H1 (cell line): ENCODE measurements at regions not wholly inside any gene's neighbourhood (a gene's known extent, or its start where the extent isn't known, plus 50 kb on each side); places are given as distances from the start of the nearest gene placed in this dataset.

ENCODE experiments used
- CTCF ChIA-PET: fragments of 300-600 bp; sonication (Branson Sonifier 250); formaldehyde crosslinking; loops from one replicate; lab custom pipeline; 2021; ENCODE audit not compliant: partially characterized antibody; lab: Charles Lee
- POLR2A ChIA-PET: fragments of 300-600 bp; sonication (Branson Sonifier 250); formaldehyde crosslinking; loops from one replicate; lab custom pipeline; 2021; ENCODE audit warnings: inconsistent platforms; ENCODE audit not compliant: partially characterized antibody; lab: Charles Lee
- DNase-seq, 2 experiments: peaks; one replicate each; pipeline versions ENCODE4 v3.0.0 to v3.0.0-alpha.2; 2010 to 2022; ENCODE audit warnings: low spot score in 2 of 2, low read depth in 1 of 2, mixed read lengths in 1 of 2
- FAIRE-seq: peaks from 2 replicates; lab custom pipeline; 2011; peaks lifted over from hg19 to GRCh38; lab: Jason Lieb, UNC
- H2AFZ ChIP-seq: 2 replicates; pipeline ENCODE4 v1.8.1; 2012; ENCODE audit warnings: low read length, inconsistent platforms
- H2AK5ac ChIP-seq: 2 replicates; pipeline ENCODE4 v1.6.1; 2013; ENCODE audit warnings: low read depth, low read length
- H2BK120ac ChIP-seq: replicated peaks from 2 replicates; pipeline ENCODE3; 2013; ENCODE audit warnings: low read depth, low read length, inconsistent platforms
- H2BK12ac ChIP-seq: 2 replicates; pipeline ENCODE4 v1.6.1; 2013; ENCODE audit warnings: low read depth, low read length
- H2BK15ac ChIP-seq: 2 replicates; pipeline ENCODE4 v1.6.1; 2013; ENCODE audit warnings: low read length
- H2BK20ac ChIP-seq: 2 replicates; pipeline ENCODE4 v1.6.1; 2013; ENCODE audit warnings: low read length
- H2BK5ac ChIP-seq: 2 replicates; pipeline ENCODE4 v1.6.1; 2013; ENCODE audit warnings: low read depth, low read length
- H3K14ac ChIP-seq: 2 replicates; pipeline ENCODE4 v1.6.1; 2013; ENCODE audit warnings: inconsistent platforms; ENCODE audit not compliant: insufficient read length
- H3K18ac ChIP-seq: 2 replicates; pipeline ENCODE4 v1.6.1; 2013; ENCODE audit warnings: low read length; ENCODE audit errors: extremely low read depth
- H3K23ac ChIP-seq: 2 replicates; pipeline ENCODE4 v1.6.1; 2013; ENCODE audit warnings: inconsistent platforms; ENCODE audit not compliant: insufficient read length
- H3K23me2 ChIP-seq: 2 replicates; pipeline ENCODE4 v1.6.1; 2013; ENCODE audit warnings: low read depth, low read length
- H3K27ac ChIP-seq: 2 replicates; pipeline ENCODE4 v1.6.1; 2011; ENCODE audit warnings: low read depth, low read length, inconsistent platforms
- H3K27me3 ChIP-seq, 4 experiments: replicated peaks in 1 of 4; 1 replicate in 1 of 4; 2 replicates in 3 of 4; pipeline versions ENCODE4 v1.6.1 to v1.8.1; 2011 to 2013; ENCODE audit warnings: low read length in 3 of 4, mild to moderate bottlenecking in 3 of 4, inconsistent platforms in 2 of 4, mixed read lengths in 2 of 4, moderate library complexity in 1 of 4; ENCODE audit not compliant: control insufficient read depth in 3 of 4, insufficient read depth in 3 of 4; ENCODE audit errors: extremely low read depth in 1 of 4
- H3K36me3 ChIP-seq, 4 experiments: 2 replicates each; pipeline versions ENCODE4 v1.6.1 to v1.8.1; 2011 to 2013; ENCODE audit warnings: mild to moderate bottlenecking in 4 of 4, low read length in 3 of 4, moderate library complexity in 2 of 4, control low read depth in 1 of 4, inconsistent platforms in 1 of 4; ENCODE audit not compliant: insufficient read depth in 4 of 4, control insufficient read depth in 2 of 4
- H3K4ac ChIP-seq: replicated peaks from 2 replicates; pipeline ENCODE3; 2013; ENCODE audit warnings: low read length, low read depth, mixed read lengths, inconsistent platforms; ENCODE audit not compliant: insufficient read length
- H3K4me1 ChIP-seq, 4 experiments: replicated peaks in 1 of 4; 1 replicate in 1 of 4; 2 replicates in 3 of 4; pipeline versions ENCODE4 v1.6.1 to v1.8.1; 2011 to 2013; ENCODE audit warnings: low read length in 3 of 4, inconsistent platforms in 2 of 4, mixed read lengths in 1 of 4; ENCODE audit not compliant: insufficient read depth in 4 of 4, control insufficient read depth in 3 of 4
- H3K4me2 ChIP-seq, 2 experiments: 2 replicates each; pipeline versions ENCODE4 v1.6.1 to v1.8.1; 2011 to 2013; ENCODE audit warnings: low read depth in 2 of 2, low read length in 2 of 2, control low read depth in 1 of 2, inconsistent platforms in 1 of 2, mild to moderate bottlenecking in 1 of 2; ENCODE audit not compliant: insufficient read depth in 1 of 2
- H3K4me3 ChIP-seq, 4 experiments: fragments of 200-600, 300-600 bp in 1 of 4; sonication (generic), shearing (Covaris generic), sonication (Bioruptor Twin) in 1 of 4; 2 replicates each; pipeline versions ENCODE4 v1.5.1 to v1.8.1; 2011 to 2016; ENCODE audit warnings: low read length in 4 of 4, low read depth in 3 of 4, control low read depth in 2 of 4, inconsistent platforms in 2 of 4, mild to moderate bottlenecking in 2 of 4, mixed read lengths in 1 of 4, moderate library complexity in 1 of 4; ENCODE audit not compliant: insufficient read depth in 2 of 4; ENCODE audit errors: extremely low read depth in 1 of 4
- H3K56ac ChIP-seq: replicated peaks from 2 replicates; pipeline ENCODE3; 2013; ENCODE audit warnings: low read depth, mild to moderate bottlenecking, mixed read lengths, low read length, inconsistent platforms; ENCODE audit not compliant: insufficient read length
- H3K79me1 ChIP-seq: 2 replicates; pipeline ENCODE4 v1.6.1; 2013; ENCODE audit warnings: low read depth, low read length, control low read depth
- H3K79me2 ChIP-seq, 2 experiments: 2 replicates each; pipeline versions ENCODE4 v1.6.1 to v1.8.1; 2012 to 2013; ENCODE audit warnings: low read length in 2 of 2, mild to moderate bottlenecking in 2 of 2, inconsistent platforms in 1 of 2; ENCODE audit not compliant: insufficient read depth in 2 of 2, control insufficient read depth in 1 of 2
- H3K9ac ChIP-seq, 4 experiments: replicated peaks in 1 of 4; 1 replicate in 1 of 4; 2 replicates in 3 of 4; pipeline versions ENCODE4 v1.6.1 to v1.8.1; 2011 to 2013; ENCODE audit warnings: low read depth in 3 of 4, low read length in 3 of 4, control low read depth in 2 of 4, mild to moderate bottlenecking in 2 of 4, moderate library complexity in 2 of 4, inconsistent platforms in 1 of 4; ENCODE audit errors: extremely low read depth in 1 of 4
- H3K9me3 ChIP-seq, 2 experiments: 2 replicates each; pipeline versions ENCODE4 v1.6.1 to v1.8.1; 2012 to 2013; ENCODE audit warnings: mild to moderate bottlenecking in 2 of 2, moderate library complexity in 2 of 2, control low read depth in 1 of 2, inconsistent platforms in 1 of 2, low read depth in 1 of 2, low read length in 1 of 2, mixed read lengths in 1 of 2; ENCODE audit not compliant: insufficient read depth in 2 of 2
- H4K20me1 ChIP-seq, 2 experiments: replicated peaks in 1 of 2; 2 replicates each; pipeline versions ENCODE3 to v1.8.1; 2011 to 2013; ENCODE audit warnings: inconsistent platforms in 2 of 2, low read length in 2 of 2, mild to moderate bottlenecking in 1 of 2; ENCODE audit not compliant: insufficient read depth in 2 of 2, control insufficient read depth in 1 of 2
- H4K5ac ChIP-seq: 2 replicates; pipeline ENCODE4 v1.6.1; 2013; ENCODE audit warnings: low read length, low read depth, mixed read lengths, inconsistent platforms; ENCODE audit not compliant: insufficient read length
- H4K8ac ChIP-seq: 2 replicates; pipeline ENCODE4 v1.8.0; 2013; ENCODE audit warnings: mild to moderate bottlenecking, moderate library complexity, low read length, inconsistent platforms; ENCODE audit not compliant: insufficient read depth; ENCODE audit errors: extremely low read depth
- H4K91ac ChIP-seq: replicated peaks from 2 replicates; pipeline ENCODE3; 2013; ENCODE audit warnings: low read length, mixed read lengths, inconsistent platforms; ENCODE audit not compliant: insufficient read length
- NANOG ChIP-seq: IDR thresholded peaks from 2 replicates; pipeline ENCODE4 v1.6.1; 2011; ENCODE audit warnings: low read length, low read depth, mild to moderate bottlenecking, inconsistent platforms; ENCODE audit not compliant: insufficient read depth, poor library complexity, severe bottlenecking
- WGBS, 2 experiments: shearing (Covaris generic) in 1 of 2; methylation state at CpG; one replicate each; pipeline versions ENCODE4 v1.1.6 to v1.1.7; 2013 to 2015; ENCODE audit warnings: low lambda C conversion rate in 2 of 2, mixed read lengths in 2 of 2, inconsistent platforms in 1 of 2, low coverage in 1 of 2, missing lambda C conversion rate in 1 of 2; ENCODE audit not compliant: insufficient replicate concordance in 2 of 2, insufficient coverage in 1 of 2, insufficient read length in 1 of 2; ENCODE audit errors: extremely low coverage in 1 of 2, missing lambda C conversion rate in 1 of 2; 5-methylcytosine and 5-hydroxymethylcytosine counted together

DNA sequence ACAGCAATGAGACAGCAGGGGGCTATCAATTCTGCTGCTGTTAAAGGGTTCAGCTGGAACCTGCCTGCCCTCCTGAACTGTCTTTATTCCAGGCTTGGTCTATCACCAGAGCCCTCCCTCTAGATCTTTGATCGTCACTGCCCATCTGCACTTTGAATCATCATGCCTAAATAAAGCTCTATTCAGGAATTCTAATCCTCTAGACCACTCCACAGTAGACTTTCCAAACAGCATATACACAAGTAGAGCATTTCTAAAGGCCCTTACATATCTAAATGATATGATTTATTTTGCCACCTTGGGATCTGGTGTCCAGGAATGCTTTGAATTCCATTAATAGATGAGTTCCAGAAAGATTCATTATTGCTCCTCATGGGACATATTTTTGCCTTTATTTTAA, 542.1 kb upstream of the SYT4 start:
- Histone ChIP-seq H3K23me2 (no peaks in the 10 kb centered on the region), H3K4me2 (no peak overlapping the region), H2BK120ac (no peak overlapping the region), H4K5ac (no peak overlapping the region), H3K23ac (no peak overlapping the region), H3K4ac (no peak overlapping the region), H3K18ac (no peak overlapping the region), H2AK5ac (no peak overlapping the region), H4K20me1 (no peaks in the 10 kb centered on the region), H3K27me3 (no peaks in the 10 kb centered on the region), H3K27ac (no peak overlapping the region), H3K36me3 (no peaks in the 10 kb centered on the region), H3K9me3 (0 out of 4 replicates have a peak, but pooled peaks cover 2 to 5% of the 10 kb centered on the region in 2 experiments), H2BK12ac (no peak overlapping the region), H3K9ac (no peak overlapping the region), H4K91ac (no peak overlapping the region), H2BK5ac (no peak overlapping the region), H3K79me2 (no peaks in the 10 kb centered on the region), H3K4me1 (no peaks in the 10 kb centered on the region), H4K8ac (no peak overlapping the region), H3K79me1 (no peaks in the 10 kb centered on the region), H3K4me3 (no peak overlapping the region), H3K14ac (no peak overlapping the region), H3K56ac (no peak overlapping the region), H2AFZ (no peak overlapping the region), H2BK20ac (no peak overlapping the region), H2BK15ac (no peak overlapping the region)
- POLR2A ChIA-PET = no interaction called here
- no peak for FAIRE-seq
- WGBS, 2 experiments = 93% methylated on average over 1 of the region's 1 CpG; no CpG with 5 or more reads in 1 of the 2 experiments
- CTCF ChIA-PET = interaction anchor here (0.9 kb wide), 1 partner anchor 23 kb away, joined by 3 read pairs; no protein-coding TSS in a partner anchor
- no peak for DNase-seq
- no peak for TF ChIP-seq NANOG
